GM12872 (cell line): ENCODE measurements at regions not wholly inside any gene's neighbourhood (a gene's known extent, or its start where the extent isn't known, plus 50 kb on each side); places are given as distances from the start of the nearest gene placed in this dataset.

Source experiments
- CTCF ChIP-seq: IDR thresholded peaks from 3 replicates; pipeline ENCODE4 v1.5.1; 2011; ENCODE audit warnings: low read depth, mild to moderate bottlenecking, low read length, moderate library complexity; ENCODE audit not compliant: insufficient read depth

GRCh38 chr1:95504321-95504720, 270.3 kb downstream of the RWDD3 start:
- no peak for TF ChIP-seq CTCF

- no peak for TF ChIP-seq CTCF
These were observed 272.9 kb downstream of the RWDD3 start for GRCh38 chr1:95506736-95507414.

- TF ChIP-seq CTCF: no peak
These were observed 276.0 kb downstream of the RWDD3 start for GRCh38 chr1:95509989-95510388.

- TF ChIP-seq CTCF: no peak
These were observed 278.9 kb downstream of the RWDD3 start for GRCh38 chr1:95512925-95513324.

- TF ChIP-seq CTCF: no peak
These were observed 283.5 kb downstream of the RWDD3 start for GRCh38 chr1:95517506-95517905.

- TF ChIP-seq CTCF: no peak
These were observed 284.3 kb downstream of the RWDD3 start for GRCh38 chr1:95518310-95518709.

- TF ChIP-seq CTCF: no peak
These were observed 286.4 kb downstream of the RWDD3 start for GRCh38 chr1:95520390-95520789.
